OCI-LY7 (cell line): ENCODE measurements at regions not wholly inside any gene's neighbourhood (a gene's known extent, or its start where the extent isn't known, plus 50 kb on each side); places are given as distances from the start of the nearest gene placed in this dataset.

Experiments used
- BruUV-seq: library from RNA; stranded (reverse); fragments of 400-500 nt; replicated peaks from 2 replicates; lab custom pipeline; 2021; lab: Mats Ljungman, UMichigan
- CTCF ChIA-PET: fragments of 300-600 bp; sonication (Branson Sonifier 250); formaldehyde crosslinking; loops from one replicate; lab custom pipeline; 2022; ENCODE audit warnings: antibody characterized with exemption; ENCODE audit not compliant: unreplicated experiment; lab: Charles Lee
- POLR2A ChIA-PET: fragments of 300-600 bp; sonication (Branson Sonifier 250); formaldehyde crosslinking; loops from one replicate; lab custom pipeline; 2022; ENCODE audit warnings: antibody characterized with exemption; lab: Charles Lee
- DNase-seq: peaks from one replicate; pipeline ENCODE4 v3.0.0-alpha.2; 2015; ENCODE audit warnings: low spot score
- H2AFZ ChIP-seq: fragments of 200-600 bp; sonication (generic), shearing (Covaris generic); 2 replicates; pipeline ENCODE4 v1.6.1; 2014; ENCODE audit warnings: mild to moderate bottlenecking, antibody characterized with exemption, low read length, moderate library complexity
- H3K27ac ChIP-seq: fragments of 200-600 bp; sonication (generic); 2 replicates; pipeline ENCODE4 v1.5.1; 2014; ENCODE audit warnings: mixed run types, low read depth, mild to moderate bottlenecking, moderate library complexity, low read length, inconsistent platforms; ENCODE audit not compliant: poor library complexity, severe bottlenecking
- H3K36me3 ChIP-seq: fragments of 200-600 bp; sonication (generic); 2 replicates; pipeline ENCODE4 v1.6.1; 2014; ENCODE audit warnings: mild to moderate bottlenecking, antibody characterized with exemption, low read length, moderate library complexity, mixed read lengths; ENCODE audit not compliant: insufficient read depth
- H3K4me1 ChIP-seq: fragments of 200-600 bp; sonication (generic); 2 replicates; pipeline ENCODE4 v1.5.1; 2014; ENCODE audit warnings: mild to moderate bottlenecking, low read length; ENCODE audit not compliant: insufficient read depth, poor library complexity, severe bottlenecking
- H3K4me2 ChIP-seq: fragments of 200-600 bp; sonication (generic); 2 replicates; pipeline ENCODE4 v1.6.1; 2014; ENCODE audit warnings: mild to moderate bottlenecking, low read length
- H3K4me3 ChIP-seq: fragments of 200-600 bp; sonication (generic); 2 replicates; pipeline ENCODE4 v1.5.1; 2014; ENCODE audit warnings: mild to moderate bottlenecking, low read depth, low read length; ENCODE audit not compliant: poor library complexity, severe bottlenecking
- H3K79me2 ChIP-seq: fragments of 200-600 bp; sonication (generic); 2 replicates; pipeline ENCODE4 v1.6.1; 2016; ENCODE audit warnings: low read depth, mild to moderate bottlenecking, low read length, moderate library complexity, mixed read lengths; ENCODE audit not compliant: insufficient read depth
- H3K9me2 ChIP-seq: fragments of 200-600 bp; sonication (generic); 2 replicates; pipeline ENCODE4 v1.6.1; 2016; ENCODE audit warnings: mild to moderate bottlenecking, low read length, mixed read lengths; ENCODE audit not compliant: insufficient read depth
- H3K9me3 ChIP-seq: fragments of 200-600 bp; sonication (generic); 2 replicates; pipeline ENCODE4 v1.6.1; 2014; ENCODE audit warnings: mild to moderate bottlenecking, mixed run types, low read length, mixed read lengths
- H4K20me1 ChIP-seq: fragments of 200-600 bp; sonication (generic); 2 replicates; pipeline ENCODE4 v1.6.1; 2014; ENCODE audit warnings: mild to moderate bottlenecking, antibody characterized with exemption, low read length, moderate library complexity, mixed read lengths; ENCODE audit not compliant: insufficient read depth
- EZH2phosphoT487 ChIP-seq: fragments of 200-600 bp; sonication (generic); IDR thresholded peaks from 2 replicates; pipeline ENCODE4 v1.6.1; 2018; ENCODE audit warnings: low read depth, borderline replicate concordance, mild to moderate bottlenecking, mixed run types, antibody characterized with exemption, low read length, moderate library complexity, mixed read lengths
- intact Hi-C: fragments of 100-400 bp; cut with micrococcal nuclease; formaldehyde crosslinking; loops from one replicate; pipeline ENCODE4 v1.10.0; 2022; ENCODE audit not compliant: unreplicated experiment
- TF ChIP-seq, protein P1 (sequence below): fragments of 200-600 bp; sonication (generic); conservative IDR thresholded peaks from 2 replicates; pipeline ENCODE4 v1.5.1; 2014; ENCODE audit warnings: mild to moderate bottlenecking, antibody characterized with exemption, low read length, moderate library complexity, mixed read lengths

DNA sequence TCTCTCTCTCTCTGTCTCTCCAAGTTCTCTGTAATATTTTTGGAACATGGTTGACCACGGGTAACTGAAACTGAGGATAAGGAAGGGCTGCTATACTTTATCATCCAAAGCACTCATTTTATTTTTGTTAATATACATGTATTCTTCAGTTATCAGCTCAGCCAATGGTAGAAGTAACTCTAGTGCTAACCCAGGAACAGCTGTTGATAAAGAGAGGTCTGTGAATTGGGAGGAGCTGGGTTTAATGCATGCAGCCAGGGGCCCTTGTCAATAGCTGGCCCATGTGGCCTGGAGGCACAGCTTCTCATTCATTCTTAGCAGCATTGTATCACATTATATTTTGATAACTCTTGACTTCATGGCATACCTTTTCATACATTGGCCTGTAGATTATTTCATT lies 401.6 kb downstream of the EPHA4 start:
- Histone ChIP-seq H3K4me1 (peaks cover 8% of the 10 kb centered on the region), H4K20me1 (no peaks in the 10 kb centered on the region), H3K4me2 (no peak overlapping the region), H3K27ac (no peak overlapping the region), H3K9me3 (no peaks in the 10 kb centered on the region), H3K79me2 (no peaks in the 10 kb centered on the region), H3K36me3 (no peaks in the 10 kb centered on the region), H2AFZ (peak overlapping the region; percentile 19; the same call in 1 of the 2 replicates), H3K9me2 (no peaks in the 10 kb centered on the region), H3K4me3 (no peak overlapping the region)
- intact Hi-C loops: no loop called here
- POLR2A ChIA-PET: interaction anchor here (0.6 kb wide), 1 partner anchor 82 kb away, joined by 3 read pairs; no protein-coding TSS in a partner anchor
- CTCF ChIA-PET: no interaction called here
- no TSS peak for BruUV-seq
- TF ChIP-seq, protein P1, sequence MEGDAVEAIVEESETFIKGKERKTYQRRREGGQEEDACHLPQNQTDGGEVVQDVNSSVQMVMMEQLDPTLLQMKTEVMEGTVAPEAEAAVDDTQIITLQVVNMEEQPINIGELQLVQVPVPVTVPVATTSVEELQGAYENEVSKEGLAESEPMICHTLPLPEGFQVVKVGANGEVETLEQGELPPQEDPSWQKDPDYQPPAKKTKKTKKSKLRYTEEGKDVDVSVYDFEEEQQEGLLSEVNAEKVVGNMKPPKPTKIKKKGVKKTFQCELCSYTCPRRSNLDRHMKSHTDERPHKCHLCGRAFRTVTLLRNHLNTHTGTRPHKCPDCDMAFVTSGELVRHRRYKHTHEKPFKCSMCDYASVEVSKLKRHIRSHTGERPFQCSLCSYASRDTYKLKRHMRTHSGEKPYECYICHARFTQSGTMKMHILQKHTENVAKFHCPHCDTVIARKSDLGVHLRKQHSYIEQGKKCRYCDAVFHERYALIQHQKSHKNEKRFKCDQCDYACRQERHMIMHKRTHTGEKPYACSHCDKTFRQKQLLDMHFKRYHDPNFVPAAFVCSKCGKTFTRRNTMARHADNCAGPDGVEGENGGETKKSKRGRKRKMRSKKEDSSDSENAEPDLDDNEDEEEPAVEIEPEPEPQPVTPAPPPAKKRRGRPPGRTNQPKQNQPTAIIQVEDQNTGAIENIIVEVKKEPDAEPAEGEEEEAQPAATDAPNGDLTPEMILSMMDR: no peak
- TF ChIP-seq EZH2phosphoT487: no peak
- no peak for DNase-seq

DNA sequence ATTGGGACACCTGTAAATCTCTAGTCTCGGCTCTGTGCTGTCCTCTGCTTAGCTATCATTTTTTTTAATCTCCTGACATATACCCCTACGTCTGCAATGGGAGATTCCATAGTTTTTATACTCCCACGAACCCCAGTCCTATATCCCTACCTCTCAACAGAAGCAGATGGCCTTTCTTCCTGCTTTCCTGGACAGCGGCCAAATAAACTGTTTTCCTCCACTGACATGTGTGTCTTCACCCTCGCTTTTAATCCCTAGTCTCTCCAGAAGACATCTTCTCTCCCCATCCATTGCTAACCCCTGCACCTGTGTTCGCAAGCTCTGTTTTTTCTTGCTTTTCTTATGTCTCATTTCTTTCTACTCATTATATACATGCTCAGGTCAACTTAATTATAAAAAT lies 395.4 kb downstream of the EPHA4 start:
- no peak for DNase-seq
- Histone ChIP-seq H4K20me1 (no peaks in the 10 kb centered on the region), H3K4me2 (no peak overlapping the region), H3K4me3 (no peak overlapping the region), H3K4me1 (no peaks in the 10 kb centered on the region), H3K79me2 (no peaks in the 10 kb centered on the region), H3K9me2 (no peaks in the 10 kb centered on the region), H3K27ac (no peak overlapping the region), H3K9me3 (no peaks in the 10 kb centered on the region), H3K36me3 (no peaks in the 10 kb centered on the region), H2AFZ (no peak overlapping the region)
- TF ChIP-seq EZH2phosphoT487: no peak
- TF ChIP-seq, protein P1: no peak
- intact Hi-C loops: no loop called here
- no TSS peak for BruUV-seq
- ChIA-PET CTCF (no interaction called here), POLR2A (interaction anchor here (1.6 kb wide), 1 partner anchor 10 kb away, joined by 3 read pairs; no protein-coding TSS in a partner anchor)

DNA sequence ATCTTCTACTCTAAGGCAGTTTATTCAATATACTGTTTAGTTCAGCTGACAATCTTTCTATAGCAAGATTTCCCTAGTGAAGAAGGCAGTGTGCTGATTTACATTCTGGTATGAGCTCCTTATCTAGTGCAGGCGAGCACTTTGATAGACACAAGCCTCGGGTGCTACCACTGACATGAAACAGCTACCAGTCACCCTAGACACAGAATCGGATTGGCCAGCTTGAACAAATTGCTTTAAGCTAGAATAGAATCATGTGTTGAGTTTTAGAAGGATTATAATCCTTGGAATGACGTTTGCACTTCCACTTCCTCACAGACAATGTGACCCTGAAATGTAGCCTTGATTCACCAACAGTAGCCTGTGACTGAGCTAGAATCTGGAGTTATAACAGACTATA lies 394.0 kb downstream of the EPHA4 start:
- no peak overlapping the region for H3K27ac ChIP-seq
- no peak overlapping the region for H2AFZ ChIP-seq
- no TSS peak for BruUV-seq
- no peaks in the 10 kb centered on the region for H3K36me3 ChIP-seq
- intact Hi-C loops: no loop called here
- no peaks in the 10 kb centered on the region for H3K9me2 ChIP-seq
- no peak overlapping the region for H3K4me3 ChIP-seq
- CTCF ChIA-PET: interaction anchor here (0.5 to 0.6 kb wide), 2 partner anchors 27 to 1803 kb away, joined by 3 read pairs; no protein-coding TSS in a partner anchor
- POLR2A ChIA-PET: interaction anchor here (0.7 to 1.8 kb wide), 3 partner anchors 11 to 64 kb away, joined by 3 to 7 read pairs (median 3); no protein-coding TSS in a partner anchor
- no peak for TF ChIP-seq EZH2phosphoT487
- TF ChIP-seq, protein P1: no peak
- no peaks in the 10 kb centered on the region for H3K9me3 ChIP-seq
- DNase-seq: no peak
- H3K4me2 ChIP-seq: no peak overlapping the region
- no peaks in the 10 kb centered on the region for H3K4me1 ChIP-seq
- H3K79me2 ChIP-seq: no peaks in the 10 kb centered on the region
- no peaks in the 10 kb centered on the region for H4K20me1 ChIP-seq
